IPS DF 6.9 (cell line): ENCODE measurements at regions not wholly inside any gene's neighbourhood (a gene's known extent, or its start where the extent isn't known, plus 50 kb on each side); places are given as distances from the start of the nearest gene placed in this dataset.

Experiments
- DNase-seq: peaks from one replicate; pipeline ENCODE4 v3.0.0-alpha.2; 2013; ENCODE audit warnings: low read depth, low spot score
- H3K27ac ChIP-seq: one replicate; pipeline ENCODE4 v1.5.1; 2013; ENCODE audit warnings: low read length, control low read depth
- H3K27me3 ChIP-seq: 2 replicates; pipeline ENCODE4 v1.6.1; 2013; ENCODE audit warnings: mild to moderate bottlenecking, low read length; ENCODE audit not compliant: control insufficient read depth, insufficient read depth
- H3K36me3 ChIP-seq: 2 replicates; pipeline ENCODE4 v1.6.1; 2013; ENCODE audit warnings: low read length; ENCODE audit not compliant: control insufficient read depth, insufficient read depth
- H3K4me1 ChIP-seq: 2 replicates; pipeline ENCODE4 v1.6.1; 2013; ENCODE audit warnings: low read length; ENCODE audit not compliant: control insufficient read depth, insufficient read depth
- H3K4me3 ChIP-seq: 2 replicates; pipeline ENCODE4 v1.5.1; 2013; ENCODE audit warnings: mild to moderate bottlenecking, low read length
- H3K9me3 ChIP-seq: 2 replicates; pipeline ENCODE4 v1.6.1; 2013; ENCODE audit warnings: low read length, inconsistent platforms; ENCODE audit not compliant: control insufficient read depth, insufficient read depth
- WGBS: extraction: QIAGEN DNeasy Blood & Tissue Kit; methylation state at CpG from one replicate; pipeline ENCODE4 v1.1.7; 2013; ENCODE audit warnings: mixed read lengths, missing lambda C conversion rate; ENCODE audit not compliant: insufficient read length, insufficient coverage; 5-methylcytosine and 5-hydroxymethylcytosine counted together

DNA sequence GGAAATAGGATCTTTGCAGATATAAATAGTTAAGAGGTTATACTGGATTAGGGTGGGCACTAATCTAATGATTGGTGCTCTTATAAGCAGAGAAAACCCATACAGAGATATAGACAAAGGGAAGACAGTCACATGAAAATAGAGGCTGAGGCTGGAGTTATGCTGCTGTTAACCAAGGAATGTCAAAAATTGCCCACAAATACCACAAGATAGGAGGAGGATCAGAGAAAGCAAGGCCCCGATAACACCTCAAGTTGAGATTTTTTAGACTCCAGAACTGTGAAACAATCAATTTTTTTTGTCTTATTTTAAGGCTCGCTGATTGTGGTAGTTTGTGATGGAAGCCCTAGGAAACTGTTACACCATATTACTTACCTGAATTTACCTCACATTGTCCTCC, 513.2 kb downstream of the COL11A1 start:
- no peaks in the 10 kb centered on the region for H3K27me3 ChIP-seq
- no peak for DNase-seq
- WGBS, result no CpG with 5 or more reads among the region's 2 CpGs
- H3K27ac ChIP-seq, result no peak overlapping the region
- H3K4me1 ChIP-seq, result no peaks in the 10 kb centered on the region
- no peaks in the 10 kb centered on the region for H3K36me3 ChIP-seq
- no peaks in the 10 kb centered on the region for H3K9me3 ChIP-seq
- no peak overlapping the region for H3K4me3 ChIP-seq

DNA sequence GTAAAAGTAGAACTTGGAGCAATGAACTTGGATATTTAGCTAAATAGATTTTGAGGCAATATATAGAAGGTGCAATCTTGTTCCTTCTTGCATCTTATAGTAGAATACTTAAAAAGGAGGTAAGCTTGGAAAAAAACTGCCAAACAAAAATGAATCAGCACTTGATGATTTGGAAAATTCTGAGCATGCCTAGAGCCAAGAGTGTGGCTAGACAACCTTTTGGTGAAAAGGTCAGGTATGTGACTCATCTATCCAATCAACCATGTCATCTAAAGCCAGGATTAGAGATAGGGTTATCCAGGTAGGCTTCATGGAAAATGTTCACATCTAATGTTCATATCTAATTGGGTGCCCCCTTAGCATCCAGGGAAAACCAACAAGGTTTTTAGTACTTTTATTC, 515.0 kb downstream of the COL11A1 start:
- no peaks in the 10 kb centered on the region for H3K27me3 ChIP-seq
- H3K27ac ChIP-seq, result no peak overlapping the region
- no peaks in the 10 kb centered on the region for H3K9me3 ChIP-seq
- no peaks in the 10 kb centered on the region for H3K36me3 ChIP-seq
- H3K4me1 ChIP-seq, result no peaks in the 10 kb centered on the region
- no peak for DNase-seq
- H3K4me3 ChIP-seq, result no peak overlapping the region

DNA sequence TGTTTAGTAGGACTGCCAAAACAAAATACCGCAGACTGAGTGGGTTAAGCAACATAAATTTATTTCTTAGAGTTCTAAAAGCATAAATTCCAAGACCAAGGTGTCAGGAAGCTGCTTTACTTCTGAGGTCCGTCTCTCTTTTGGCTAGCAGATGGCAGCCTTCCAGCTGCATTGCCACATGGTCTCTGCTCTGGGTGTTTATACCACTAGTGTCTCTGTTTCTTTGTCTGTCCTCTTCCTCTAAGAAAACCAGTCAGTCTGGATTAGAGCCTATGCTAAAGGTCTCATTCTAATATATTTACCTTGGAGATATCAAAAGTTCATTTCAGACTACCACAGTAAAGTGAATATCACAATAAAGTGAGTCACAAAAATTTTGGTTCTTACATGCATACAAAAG, 519.8 kb downstream of the COL11A1 start:
- DNase-seq, result no peak
- Histone ChIP-seq H3K4me3 (no peak overlapping the region), H3K4me1 (no peaks in the 10 kb centered on the region), H3K27ac (no peak overlapping the region), H3K27me3 (no peaks in the 10 kb centered on the region), H3K9me3 (no peaks in the 10 kb centered on the region), H3K36me3 (no peaks in the 10 kb centered on the region)
- no CpG with 5 or more reads among the region's 2 CpGs for WGBS

DNA sequence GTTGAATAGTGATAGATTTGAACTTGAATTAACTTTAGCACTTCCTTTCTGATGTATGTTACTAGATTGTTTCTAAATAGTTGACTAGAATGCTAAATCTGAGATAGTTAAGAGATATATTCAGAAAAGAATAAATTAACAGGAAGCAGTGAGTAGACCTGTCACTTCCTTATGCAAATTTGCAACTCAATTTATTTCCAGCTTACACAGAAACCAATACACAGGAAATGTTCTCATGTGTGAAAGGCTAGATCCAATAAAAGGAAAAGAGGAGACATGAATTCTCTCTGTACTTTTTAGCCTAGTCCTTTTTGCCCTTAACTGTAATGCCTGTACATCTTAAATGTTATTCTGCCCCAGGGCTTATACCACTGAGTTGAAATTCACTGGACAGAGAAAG, 522.3 kb downstream of the COL11A1 start:
- no peak overlapping the region for H3K27ac ChIP-seq
- no peaks in the 10 kb centered on the region for H3K36me3 ChIP-seq
- H3K9me3 ChIP-seq, result no peaks in the 10 kb centered on the region
- no peaks in the 10 kb centered on the region for H3K27me3 ChIP-seq
- H3K4me3 ChIP-seq, result no peak overlapping the region
- no peaks in the 10 kb centered on the region for H3K4me1 ChIP-seq
- no peak for DNase-seq

DNA sequence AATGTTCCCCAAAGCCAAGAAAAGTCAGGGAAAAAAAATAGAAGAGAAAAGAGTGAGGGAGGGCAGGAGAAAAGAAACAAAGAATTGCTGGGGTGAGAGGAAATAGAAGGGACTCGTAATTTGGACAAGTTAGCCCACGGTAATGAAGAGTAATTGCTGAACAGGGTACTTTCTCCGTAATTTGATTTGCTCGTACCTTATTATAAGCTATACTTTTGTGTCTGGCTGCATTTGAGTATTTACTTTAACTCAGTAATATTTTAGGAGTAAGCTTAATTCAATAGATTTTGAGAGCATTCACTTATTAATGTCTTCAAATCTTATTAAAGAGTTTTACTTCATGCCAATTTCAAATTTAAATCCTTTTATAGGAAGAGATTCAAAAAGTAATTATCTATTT, 527.5 kb downstream of the COL11A1 start:
- Histone ChIP-seq H3K4me3 (no peak overlapping the region), H3K4me1 (no peaks in the 10 kb centered on the region), H3K36me3 (no peaks in the 10 kb centered on the region), H3K27me3 (no peaks in the 10 kb centered on the region), H3K9me3 (no peaks in the 10 kb centered on the region), H3K27ac (no peak overlapping the region)
- WGBS, result no CpG with 5 or more reads among the region's 4 CpGs
- DNase-seq, result no peak

DNA sequence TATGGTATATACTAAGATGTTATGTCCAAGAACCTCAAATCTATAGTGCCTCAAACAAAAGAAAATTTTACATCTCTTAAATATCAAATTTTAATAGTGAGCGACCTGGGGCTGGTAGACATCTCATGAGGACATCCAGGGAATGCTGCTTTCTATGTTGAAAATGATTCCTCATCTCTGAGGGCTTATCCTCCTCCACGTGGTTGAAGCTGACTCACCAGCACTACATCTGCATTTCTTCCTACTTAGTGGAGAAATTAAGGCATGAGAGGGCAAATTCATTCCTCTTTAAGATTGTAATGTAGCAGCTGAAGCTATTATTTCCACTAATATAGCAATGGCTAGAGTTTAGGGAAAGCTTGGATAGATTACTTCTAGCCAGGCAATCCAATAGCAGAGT, 529.5 kb downstream of the COL11A1 start:
- no CpG with 5 or more reads among the region's 2 CpGs for WGBS
- Histone ChIP-seq H3K4me3 (no peak overlapping the region), H3K27me3 (no peaks in the 10 kb centered on the region), H3K4me1 (no peaks in the 10 kb centered on the region), H3K9me3 (no peaks in the 10 kb centered on the region), H3K27ac (no peak overlapping the region), H3K36me3 (no peaks in the 10 kb centered on the region)
- DNase-seq, result no peak

DNA sequence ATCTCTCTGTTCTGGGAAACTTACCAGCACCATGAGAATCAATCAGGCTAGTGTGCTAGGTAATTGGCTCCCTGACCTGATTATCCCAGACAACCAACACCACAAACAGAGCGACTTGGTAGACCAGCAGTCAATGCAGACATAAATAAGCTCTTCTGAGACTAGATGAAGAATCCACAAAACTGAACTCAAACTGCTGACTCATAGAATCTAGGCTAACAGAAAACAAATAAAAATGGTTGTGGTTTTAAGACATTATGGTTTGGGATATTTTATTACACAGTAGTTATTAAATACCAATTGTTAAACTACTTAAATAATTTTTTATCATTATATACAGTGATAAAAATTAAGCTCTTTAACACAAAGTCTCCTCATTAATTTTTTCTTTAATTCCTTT, 535.7 kb downstream of the COL11A1 start:
- no peak for DNase-seq
- WGBS, result no CpG with 5 or more reads among the region's 1 CpG
- Histone ChIP-seq H3K4me1 (no peaks in the 10 kb centered on the region), H3K36me3 (no peaks in the 10 kb centered on the region), H3K27ac (no peak overlapping the region), H3K27me3 (no peaks in the 10 kb centered on the region), H3K9me3 (no peaks in the 10 kb centered on the region), H3K4me3 (no peak overlapping the region)

DNA sequence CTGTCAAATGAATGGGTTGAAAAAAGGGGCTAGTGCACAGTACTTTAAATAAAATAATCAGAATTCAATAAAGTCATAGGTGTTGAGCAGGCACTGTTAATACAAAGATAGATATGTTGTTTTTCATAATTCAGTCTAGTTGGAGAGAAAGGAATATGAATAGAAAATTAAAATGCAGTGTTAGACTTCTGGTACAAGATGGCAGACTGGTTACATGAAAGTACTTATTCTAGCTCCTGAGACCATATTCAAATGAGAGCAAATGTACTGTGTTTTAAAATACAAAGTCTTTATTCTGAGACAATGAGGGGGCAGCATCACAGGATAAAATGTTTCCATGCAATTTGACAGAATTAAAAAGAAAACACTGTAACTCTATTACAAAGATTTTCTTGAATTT, 542.1 kb downstream of the COL11A1 start:
- H3K4me3 ChIP-seq, result no peak overlapping the region
- no peak overlapping the region for H3K27ac ChIP-seq
- H3K9me3 ChIP-seq, result no peaks in the 10 kb centered on the region
- DNase-seq, result no peak
- H3K4me1 ChIP-seq, result no peaks in the 10 kb centered on the region
- no peaks in the 10 kb centered on the region for H3K27me3 ChIP-seq
- no peaks in the 10 kb centered on the region for H3K36me3 ChIP-seq

DNA sequence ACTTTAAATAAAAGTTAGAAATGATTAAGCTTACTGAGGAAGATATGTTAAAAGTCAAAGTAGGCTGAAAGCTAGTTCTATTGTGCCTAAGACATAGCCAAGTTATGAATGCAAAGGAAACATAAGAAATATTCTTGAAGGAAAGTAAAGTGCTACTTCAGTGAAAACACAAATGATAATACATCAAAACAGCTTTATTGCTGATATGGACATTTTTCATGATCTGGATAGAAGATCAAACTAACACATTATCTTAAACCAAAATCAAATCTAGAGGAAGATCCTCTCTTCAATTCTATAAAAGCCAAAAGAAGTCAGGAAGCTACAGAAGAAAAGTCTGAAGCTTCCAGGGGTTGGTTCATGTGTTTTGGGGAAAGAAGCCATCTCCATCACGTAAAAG, 545.9 kb downstream of the COL11A1 start:
- no peak for DNase-seq
- no peaks in the 10 kb centered on the region for H3K9me3 ChIP-seq
- no peaks in the 10 kb centered on the region for H3K4me1 ChIP-seq
- H3K4me3 ChIP-seq, result no peak overlapping the region
- no CpG with 5 or more reads among the region's 1 CpG for WGBS
- no peaks in the 10 kb centered on the region for H3K27me3 ChIP-seq
- H3K27ac ChIP-seq, result no peak overlapping the region
- no peaks in the 10 kb centered on the region for H3K36me3 ChIP-seq

DNA sequence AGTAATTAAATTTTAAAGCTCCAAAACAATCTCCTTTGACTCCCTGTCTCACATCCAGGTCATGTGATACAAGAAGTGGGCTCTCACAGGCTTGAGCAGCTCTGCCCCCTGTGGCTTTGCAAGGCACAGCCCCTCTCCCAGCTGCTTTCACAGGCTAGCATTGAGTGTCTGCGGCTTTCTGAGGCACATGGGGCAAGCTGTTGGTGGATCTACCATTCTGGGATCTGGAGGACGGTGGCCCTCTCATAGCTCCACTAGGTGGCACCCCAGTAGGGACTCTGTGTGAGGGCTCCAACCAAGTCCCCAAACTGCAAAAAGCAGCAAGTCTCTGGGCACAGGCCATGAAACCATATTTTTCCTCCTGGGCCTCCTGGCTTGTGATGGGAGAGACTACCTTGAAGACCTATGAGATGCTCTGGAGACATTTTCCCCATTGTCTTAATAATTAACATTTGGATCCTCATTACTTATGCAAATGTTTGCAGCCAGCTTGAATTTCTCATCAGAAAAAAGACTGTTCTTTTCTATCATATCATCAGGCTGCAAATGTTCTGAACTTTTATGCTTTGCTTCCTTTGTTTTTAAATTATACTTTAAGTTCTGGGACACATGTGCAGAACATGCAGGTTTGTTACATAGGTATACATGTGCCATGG, 554.1 kb upstream of the OLFM3 start:
- Histone ChIP-seq H3K27me3 (no peaks in the 10 kb centered on the region), H3K27ac (no peak overlapping the region), H3K9me3 (no peaks in the 10 kb centered on the region), H3K36me3 (no peaks in the 10 kb centered on the region), H3K4me1 (no peaks in the 10 kb centered on the region), H3K4me3 (no peak overlapping the region)
- peak; percentile 37 for DNase-seq
- no CpG with 5 or more reads among the region's 2 CpGs for WGBS

DNA sequence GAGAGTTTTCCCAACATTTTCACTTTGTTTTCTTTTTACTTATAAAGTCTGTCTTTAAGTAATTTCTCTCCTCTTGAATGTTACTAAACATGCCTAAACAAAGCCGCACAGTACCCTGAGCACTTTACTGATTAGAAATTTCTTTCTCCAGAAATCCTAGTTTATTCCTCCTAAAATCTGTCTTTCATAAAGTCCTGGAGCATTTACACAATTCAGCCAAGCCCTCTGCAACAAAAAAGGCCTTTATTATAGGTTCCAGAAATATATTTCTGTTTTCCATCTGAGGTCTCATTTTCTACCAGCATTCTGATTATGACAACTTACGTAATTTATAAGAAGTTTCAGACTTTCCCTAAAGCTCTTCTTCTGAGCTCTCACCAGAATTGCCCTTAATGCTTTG, 549.5 kb upstream of the OLFM3 start:
- H3K36me3 ChIP-seq, result no peaks in the 10 kb centered on the region
- no CpG with 5 or more reads among the region's 2 CpGs for WGBS
- H3K4me1 ChIP-seq, result no peaks in the 10 kb centered on the region

More for the DNA sequence above, 549.5 kb upstream of the OLFM3 start:
- Histone ChIP-seq H3K4me3 (no peak overlapping the region), H3K27me3 (no peaks in the 10 kb centered on the region), H3K9me3 (no peaks in the 10 kb centered on the region), H3K27ac (no peak overlapping the region)
- no peak for DNase-seq
